ENCODE measurements at regions not wholly inside any gene's neighbourhood (a gene's known extent, or its start where the extent isn't known, plus 50 kb on each side); places are given as distances from the start of the nearest gene placed in this dataset.

- Histone ChIP-seq H3K4me2 (ENCODE audit: control insufficient read depth, insufficient read depth) (no peak overlapping the region), H2AFZ (ENCODE audit: control insufficient read depth, low read depth, low read length) (no peak overlapping the region), H3K4me3 (no peak overlapping the region), H3K9me3 (replicated peaks; ENCODE audit: control insufficient read depth, insufficient read depth, low read length) (no peaks in the 10 kb centered on the region), H3K36me3 (ENCODE audit: control insufficient read depth in 2 of 2, insufficient read depth in 2 of 2, low read length in 1 of 2) (no peaks in the 10 kb centered on the region), H4K20me1 (ENCODE audit: control insufficient read depth, insufficient read depth) (no peaks in the 10 kb centered on the region), H3K4me1 (ENCODE audit: control insufficient read depth, insufficient read depth, low read length) (no peaks in the 10 kb centered on the region), H3K27ac (ENCODE audit: control insufficient read depth, insufficient read depth) (no peak overlapping the region), H3K27me3 (replicated peaks in 1 of 2; ENCODE audit: control insufficient read depth in 2 of 2, insufficient read depth in 2 of 2, low read length in 1 of 2) (no peaks in the 10 kb centered on the region), H3K9ac (ENCODE audit: control insufficient read depth, insufficient read depth, low read length) (no peak overlapping the region), H3K79me2 (ENCODE audit: control insufficient read depth, insufficient read depth, low read length) (no peaks in the 10 kb centered on the region)
- ChIA-PET POLR2A (interaction anchor here (0.6 kb wide), 1 partner anchor 116 kb away, joined by 7 read pairs; no protein-coding TSS in a partner anchor), CTCF (interaction anchor here (0.6 kb wide), 1 partner anchor 920 kb away, joined by 3 read pairs; no protein-coding TSS in a partner anchor), SMC1A (ENCODE audit: uncharacterized antibody, unreplicated experiment) (no interaction called here), RAD21 (ENCODE audit: unreplicated experiment) (no interaction called here)
- no TSS peak for BruUV-seq (replicated peaks)
- DNase-seq (ENCODE audit: low read depth, low spot score) (no peak), ATAC-seq (no peak), FAIRE-seq (no peak)
- TF ChIP-seq PBX3 (IDR thresholded peaks at IDR 0.05; ENCODE audit: insufficient replicate concordance, low read depth, low read length) (no peak), POLR2AphosphoS2 (IDR thresholded peaks at IDR 0.05; ENCODE audit: low read depth, low read length) (no peak), CHD1 (IDR thresholded peaks at IDR 0.05; ENCODE audit: low read depth, low read length) (no peak), SPI1 (IDR thresholded peaks at IDR 0.05; ENCODE audit: borderline replicate concordance, insufficient read depth, low read depth, low read length) (no peak), TCF12 (IDR thresholded peaks at IDR 0.05; ENCODE audit: low read depth, low read length) (no peak), STAT1 (conservative IDR thresholded peaks at IDR 0.05) (no peak), CEBPB (IDR thresholded peaks at IDR 0.05; ENCODE audit: borderline replicate concordance in 1 of 2, low read depth in 2 of 2, low read length in 2 of 2) (no peak), RCOR1 (conservative IDR thresholded peaks at IDR 0.05; ENCODE audit: low read depth, low read length) (no peak), BCL3 (IDR thresholded peaks at IDR 0.05; ENCODE audit: borderline replicate concordance, insufficient read depth, low read depth, low read length, poor library complexity, severe bottlenecking) (no peak)
- in situ Hi-C loops (cut with MboI) = no loop called here
- 33% methylated on average over 4 of the region's 4 CpGs for WGBS (ENCODE audit: insufficient coverage, insufficient replicate concordance, low lambda C conversion rate, missing lambda C conversion rate)
- intact Hi-C loops (cut with micrococcal nuclease; ENCODE audit: unreplicated experiment) = no loop called here
Measured at GRCh38 chr11:129578006-129578405, 202.4 kb downstream of the BARX2 start.
